ENCODE measurements at regions not wholly inside any gene's neighbourhood (a gene's known extent, or its start where the extent isn't known, plus 50 kb on each side); places are given as distances from the start of the nearest gene placed in this dataset.

- no peak for FAIRE-seq
- TF ChIP-seq POLR2A (IDR thresholded peaks at IDR 0.05; ENCODE audit: low read depth, low read length) (no peak), PAX5 (IDR thresholded peaks at IDR 0.05; ENCODE audit: insufficient read depth, low read length, severe bottlenecking) (no peak), SPI1 (IDR thresholded peaks at IDR 0.05; ENCODE audit: low read depth, low read length) (no peak), POU2F2 (IDR thresholded peaks at IDR 0.05; ENCODE audit: low read depth, low read length) (no peak), TAF1 (IDR thresholded peaks at IDR 0.05; ENCODE audit: low read depth, low read length) (no peak), POLR2AphosphoS5 (IDR thresholded peaks at IDR 0.05; ENCODE audit: low read depth, low read length) (no peak)
- DNase-seq (ENCODE audit: insufficient read length, low spot score), result no peak
Measured at GRCh38 chr7:25788371-25788770, 363.6 kb upstream of the NFE2L3 start.

- no peak for FAIRE-seq
- TF ChIP-seq POU2F2 (IDR thresholded peaks at IDR 0.05; ENCODE audit: low read depth, low read length), result no peak
- TF ChIP-seq POLR2AphosphoS5 (IDR thresholded peaks at IDR 0.05; ENCODE audit: low read depth, low read length), result no peak
- TF ChIP-seq POLR2A (IDR thresholded peaks at IDR 0.05; ENCODE audit: low read depth, low read length), result no peak
- TF ChIP-seq PAX5 (IDR thresholded peaks at IDR 0.05; ENCODE audit: insufficient read depth, low read length, severe bottlenecking), result no peak
- no peak for TF ChIP-seq SPI1 (IDR thresholded peaks at IDR 0.05; ENCODE audit: low read depth, low read length)
- no peak for DNase-seq (ENCODE audit: insufficient read length, low spot score)
Measured at GRCh38 chr7:25788961-25789620, 362.9 kb upstream of the NFE2L3 start.

- no peak for TF ChIP-seq SPI1 (IDR thresholded peaks at IDR 0.05; ENCODE audit: low read depth, low read length)
- no peak for TF ChIP-seq PAX5 (IDR thresholded peaks at IDR 0.05; ENCODE audit: insufficient read depth, low read length, severe bottlenecking)
- no peak for TF ChIP-seq POLR2AphosphoS5 (IDR thresholded peaks at IDR 0.05; ENCODE audit: low read depth, low read length)
- TF ChIP-seq TAF1 (IDR thresholded peaks at IDR 0.05; ENCODE audit: low read depth, low read length), result no peak
- TF ChIP-seq POLR2A (IDR thresholded peaks at IDR 0.05; ENCODE audit: low read depth, low read length), result no peak
- TF ChIP-seq POU2F2 (IDR thresholded peaks at IDR 0.05; ENCODE audit: low read depth, low read length), result no peak
- FAIRE-seq (no peak), DNase-seq (ENCODE audit: insufficient read length, low spot score) (no peak)
Measured at GRCh38 chr7:25789701-25790640, 362.0 kb upstream of the NFE2L3 start.

- DNase-seq (ENCODE audit: insufficient read length, low spot score), result no peak
- TF ChIP-seq POLR2AphosphoS5 (IDR thresholded peaks at IDR 0.05; ENCODE audit: low read depth, low read length), result no peak
- no peak for TF ChIP-seq TAF1 (IDR thresholded peaks at IDR 0.05; ENCODE audit: low read depth, low read length)
- no peak for TF ChIP-seq PAX5 (IDR thresholded peaks at IDR 0.05; ENCODE audit: insufficient read depth, low read length, severe bottlenecking)
- TF ChIP-seq POU2F2 (IDR thresholded peaks at IDR 0.05; ENCODE audit: low read depth, low read length), result no peak
- TF ChIP-seq POLR2A (IDR thresholded peaks at IDR 0.05; ENCODE audit: low read depth, low read length), result no peak
- TF ChIP-seq SPI1 (IDR thresholded peaks at IDR 0.05; ENCODE audit: low read depth, low read length), result no peak
- FAIRE-seq, result no peak
Measured at GRCh38 chr7:25790963-25791362, 361.0 kb upstream of the NFE2L3 start.

- DNase-seq (ENCODE audit: insufficient read length, low spot score) (no peak), FAIRE-seq (no peak)
- no peak for TF ChIP-seq PAX5 (IDR thresholded peaks at IDR 0.05; ENCODE audit: insufficient read depth, low read length, severe bottlenecking)
- TF ChIP-seq POLR2AphosphoS5 (IDR thresholded peaks at IDR 0.05; ENCODE audit: low read depth, low read length), result no peak
- no peak for TF ChIP-seq POLR2A (IDR thresholded peaks at IDR 0.05; ENCODE audit: low read depth, low read length)
- TF ChIP-seq POU2F2 (IDR thresholded peaks at IDR 0.05; ENCODE audit: low read depth, low read length), result no peak
- no peak for TF ChIP-seq TAF1 (IDR thresholded peaks at IDR 0.05; ENCODE audit: low read depth, low read length)
- no peak for TF ChIP-seq SPI1 (IDR thresholded peaks at IDR 0.05; ENCODE audit: low read depth, low read length)
Measured at GRCh38 chr7:25792586-25792985, 359.4 kb upstream of the NFE2L3 start.

- FAIRE-seq, result no peak
- TF ChIP-seq PAX5 (IDR thresholded peaks at IDR 0.05; ENCODE audit: insufficient read depth, low read length, severe bottlenecking) (no peak), POU2F2 (IDR thresholded peaks at IDR 0.05; ENCODE audit: low read depth, low read length) (no peak), POLR2AphosphoS5 (IDR thresholded peaks at IDR 0.05; ENCODE audit: low read depth, low read length) (no peak), SPI1 (IDR thresholded peaks at IDR 0.05; ENCODE audit: low read depth, low read length) (no peak), TAF1 (IDR thresholded peaks at IDR 0.05; ENCODE audit: low read depth, low read length) (no peak), POLR2A (IDR thresholded peaks at IDR 0.05; ENCODE audit: low read depth, low read length) (no peak)
Measured at GRCh38 chr7:25795824-25796235, 356.2 kb upstream of the NFE2L3 start.

GRCh38 chr7:25798344-25798743 lies 353.7 kb upstream of the NFE2L3 start:
- FAIRE-seq (no peak), DNase-seq (ENCODE audit: insufficient read length, low spot score) (no peak)
- no peak for TF ChIP-seq TAF1 (IDR thresholded peaks at IDR 0.05; ENCODE audit: low read depth, low read length)
- TF ChIP-seq POU2F2 (IDR thresholded peaks at IDR 0.05; ENCODE audit: low read depth, low read length), result no peak
- no peak for TF ChIP-seq POLR2A (IDR thresholded peaks at IDR 0.05; ENCODE audit: low read depth, low read length)
- TF ChIP-seq PAX5 (IDR thresholded peaks at IDR 0.05; ENCODE audit: insufficient read depth, low read length, severe bottlenecking), result no peak
- no peak for TF ChIP-seq SPI1 (IDR thresholded peaks at IDR 0.05; ENCODE audit: low read depth, low read length)
- no peak for TF ChIP-seq POLR2AphosphoS5 (IDR thresholded peaks at IDR 0.05; ENCODE audit: low read depth, low read length)

More at GRCh38 chr7:25795824-25796235, 356.2 kb upstream of the NFE2L3 start:
- DNase-seq (ENCODE audit: insufficient read length, low spot score), result no peak

GRCh38 chr7:25801214-25801613 lies 350.8 kb upstream of the NFE2L3 start:
- DNase-seq (ENCODE audit: insufficient read length, low spot score), result no peak
- FAIRE-seq, result no peak
- TF ChIP-seq SPI1 (IDR thresholded peaks at IDR 0.05; ENCODE audit: low read depth, low read length), result no peak
- no peak for TF ChIP-seq TAF1 (IDR thresholded peaks at IDR 0.05; ENCODE audit: low read depth, low read length)
- TF ChIP-seq PAX5 (IDR thresholded peaks at IDR 0.05; ENCODE audit: insufficient read depth, low read length, severe bottlenecking), result no peak
- TF ChIP-seq POLR2AphosphoS5 (IDR thresholded peaks at IDR 0.05; ENCODE audit: low read depth, low read length), result no peak
- TF ChIP-seq POLR2A (IDR thresholded peaks at IDR 0.05; ENCODE audit: low read depth, low read length), result no peak
- no peak for TF ChIP-seq POU2F2 (IDR thresholded peaks at IDR 0.05; ENCODE audit: low read depth, low read length)

- FAIRE-seq, result no peak
- DNase-seq (ENCODE audit: insufficient read length, low spot score), result no peak
- no peak for TF ChIP-seq PAX5 (IDR thresholded peaks at IDR 0.05; ENCODE audit: insufficient read depth, low read length, severe bottlenecking)
- no peak for TF ChIP-seq POLR2AphosphoS5 (IDR thresholded peaks at IDR 0.05; ENCODE audit: low read depth, low read length)
- no peak for TF ChIP-seq SPI1 (IDR thresholded peaks at IDR 0.05; ENCODE audit: low read depth, low read length)
- TF ChIP-seq TAF1 (IDR thresholded peaks at IDR 0.05; ENCODE audit: low read depth, low read length), result no peak
- no peak for TF ChIP-seq POU2F2 (IDR thresholded peaks at IDR 0.05; ENCODE audit: low read depth, low read length)
- TF ChIP-seq POLR2A (IDR thresholded peaks at IDR 0.05; ENCODE audit: low read depth, low read length), result no peak
Measured at GRCh38 chr7:25802057-25802456, 349.9 kb upstream of the NFE2L3 start.
